ENCODE measurements at regions not wholly inside any gene's neighbourhood (a gene's known extent, or its start where the extent isn't known, plus 50 kb on each side); places are given as distances from the start of the nearest gene placed in this dataset.

DNA sequence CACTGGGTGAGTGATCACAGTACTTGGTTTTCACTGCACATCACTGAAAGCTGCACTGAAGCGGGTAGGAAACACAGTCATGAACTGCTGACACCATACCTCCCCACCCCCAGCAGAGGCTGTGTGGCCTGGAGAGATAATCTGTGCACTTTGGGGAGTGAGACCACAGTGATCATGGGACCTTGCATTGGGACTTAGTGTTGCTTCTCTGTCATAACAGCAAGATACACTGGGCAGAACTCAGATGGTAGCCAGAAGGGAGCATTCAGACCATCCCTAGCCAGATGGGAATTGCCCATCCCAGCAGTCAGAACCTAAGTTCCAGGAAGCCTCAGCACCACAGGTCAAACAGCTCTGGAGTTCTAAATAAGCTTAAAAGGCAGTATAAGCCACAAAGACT lies 346.4 kb upstream of the TMEM229A start:
- H3K27ac ChIP-seq, result no peak overlapping the region
- H3K9me3 ChIP-seq, result no peaks in the 10 kb centered on the region
- no peaks in the 10 kb centered on the region for H3K36me3 ChIP-seq
- intact Hi-C loops (cut with DNase I), result no loop called here
- TF ChIP-seq POLR2A (IDR thresholded peaks at IDR 0.05), result no peak
- no peak for TF ChIP-seq EP300 (IDR thresholded peaks at IDR 0.05)
- no peak for TF ChIP-seq POLR2AphosphoS5 (IDR thresholded peaks at IDR 0.05)
- TF ChIP-seq, protein P1, sequence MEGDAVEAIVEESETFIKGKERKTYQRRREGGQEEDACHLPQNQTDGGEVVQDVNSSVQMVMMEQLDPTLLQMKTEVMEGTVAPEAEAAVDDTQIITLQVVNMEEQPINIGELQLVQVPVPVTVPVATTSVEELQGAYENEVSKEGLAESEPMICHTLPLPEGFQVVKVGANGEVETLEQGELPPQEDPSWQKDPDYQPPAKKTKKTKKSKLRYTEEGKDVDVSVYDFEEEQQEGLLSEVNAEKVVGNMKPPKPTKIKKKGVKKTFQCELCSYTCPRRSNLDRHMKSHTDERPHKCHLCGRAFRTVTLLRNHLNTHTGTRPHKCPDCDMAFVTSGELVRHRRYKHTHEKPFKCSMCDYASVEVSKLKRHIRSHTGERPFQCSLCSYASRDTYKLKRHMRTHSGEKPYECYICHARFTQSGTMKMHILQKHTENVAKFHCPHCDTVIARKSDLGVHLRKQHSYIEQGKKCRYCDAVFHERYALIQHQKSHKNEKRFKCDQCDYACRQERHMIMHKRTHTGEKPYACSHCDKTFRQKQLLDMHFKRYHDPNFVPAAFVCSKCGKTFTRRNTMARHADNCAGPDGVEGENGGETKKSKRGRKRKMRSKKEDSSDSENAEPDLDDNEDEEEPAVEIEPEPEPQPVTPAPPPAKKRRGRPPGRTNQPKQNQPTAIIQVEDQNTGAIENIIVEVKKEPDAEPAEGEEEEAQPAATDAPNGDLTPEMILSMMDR (IDR thresholded peaks at IDR 0.05), result no peak
- WGBS, 2 donors, result 85 to 87% methylated on average over 1 of the region's 1 CpG
- H3K4me1 ChIP-seq, result no peaks in the 10 kb centered on the region
- H3K4me3 ChIP-seq, result no peak overlapping the region
- no peak for DNase-seq
- H3K27me3 ChIP-seq, result no peaks in the 10 kb centered on the region

GRCh38 chr7:124376111-124376510 lies 343.2 kb upstream of the TMEM229A start:
- H3K27me3 ChIP-seq, result no peaks in the 10 kb centered on the region
- H3K36me3 ChIP-seq, result no peaks in the 10 kb centered on the region
- no peaks in the 10 kb centered on the region for H3K9me3 ChIP-seq
- no peak overlapping the region for H3K27ac ChIP-seq
- no peak overlapping the region for H3K4me3 ChIP-seq
- TF ChIP-seq, protein P1 (IDR thresholded peaks at IDR 0.05), result no peak
- TF ChIP-seq EP300 (IDR thresholded peaks at IDR 0.05) (no peak), POLR2A (IDR thresholded peaks at IDR 0.05) (no peak), POLR2AphosphoS5 (IDR thresholded peaks at IDR 0.05) (no peak)
- no peak for DNase-seq
- WGBS, 2 donors, result 52 to 66% methylated on average over 4 of the region's 4 CpGs
- H3K4me1 ChIP-seq, result no peaks in the 10 kb centered on the region
- intact Hi-C loops (cut with DNase I), result no loop called here

- intact Hi-C loops (cut with DNase I), result no loop called here
- H3K9me3 ChIP-seq, result no peaks in the 10 kb centered on the region
- no peaks in the 10 kb centered on the region for H3K4me1 ChIP-seq
- 81 to 90% methylated on average over 4 of the region's 4 CpGs for WGBS, 2 donors
- TF ChIP-seq POLR2AphosphoS5 (IDR thresholded peaks at IDR 0.05) (no peak), POLR2A (IDR thresholded peaks at IDR 0.05) (no peak)
- no peak for DNase-seq
- H3K27me3 ChIP-seq, result no peaks in the 10 kb centered on the region
- H3K4me3 ChIP-seq, result no peak overlapping the region
- no peak overlapping the region for H3K27ac ChIP-seq
- no peaks in the 10 kb centered on the region for H3K36me3 ChIP-seq
These were observed 342.5 kb upstream of the TMEM229A start for GRCh38 chr7:124375391-124375790.

- intact Hi-C loops (cut with DNase I), result no loop called here
These were observed 336.4 kb upstream of the TMEM229A start for GRCh38 chr7:124369310-124369709.

GRCh38 chr7:124366118-124366517 lies 333.3 kb upstream of the TMEM229A start:
- Histone ChIP-seq H3K27me3 (no peaks in the 10 kb centered on the region), H3K4me1 (no peaks in the 10 kb centered on the region), H3K27ac (no peak overlapping the region), H3K36me3 (no peaks in the 10 kb centered on the region), H3K4me3 (no peak overlapping the region), H3K9me3 (peaks cover 0 to 2% (median 0%) of the 10 kb centered on the region in 4 donors)
- DNase-seq, result no peak
- intact Hi-C loops (cut with DNase I), result no loop called here
- WGBS, 2 donors, result 75 to 78% methylated on average over 1 of the region's 1 CpG
- TF ChIP-seq POLR2AphosphoS5 (IDR thresholded peaks at IDR 0.05) (no peak), EP300 (IDR thresholded peaks at IDR 0.05) (no peak), POLR2A (IDR thresholded peaks at IDR 0.05) (no peak)
- TF ChIP-seq, protein P1 (IDR thresholded peaks at IDR 0.05), result no peak

More at GRCh38 chr7:124369310-124369709, 336.4 kb upstream of the TMEM229A start:
- no peaks in the 10 kb centered on the region for H3K27me3 ChIP-seq
- TF ChIP-seq EP300 (IDR thresholded peaks at IDR 0.05) (no peak), POLR2AphosphoS5 (IDR thresholded peaks at IDR 0.05) (no peak), POLR2A (IDR thresholded peaks at IDR 0.05) (no peak)
- TF ChIP-seq, protein P1 (IDR thresholded peaks at IDR 0.05), result no peak
- no peak for DNase-seq
- 94 to 95% methylated on average over 1 of the region's 1 CpG for WGBS, 2 donors
- no peak overlapping the region for H3K27ac ChIP-seq
- H3K36me3 ChIP-seq, result no peaks in the 10 kb centered on the region
- H3K4me3 ChIP-seq, result no peak overlapping the region
- no peaks in the 10 kb centered on the region for H3K4me1 ChIP-seq
- H3K9me3 ChIP-seq, result no peaks in the 10 kb centered on the region

All from sigmoid colon (tissue), 6 donors.